ENCODE measurements at regions not wholly inside any gene's neighbourhood (a gene's known extent, or its start where the extent isn't known, plus 50 kb on each side); places are given as distances from the start of the nearest gene placed in this dataset.

DNA sequence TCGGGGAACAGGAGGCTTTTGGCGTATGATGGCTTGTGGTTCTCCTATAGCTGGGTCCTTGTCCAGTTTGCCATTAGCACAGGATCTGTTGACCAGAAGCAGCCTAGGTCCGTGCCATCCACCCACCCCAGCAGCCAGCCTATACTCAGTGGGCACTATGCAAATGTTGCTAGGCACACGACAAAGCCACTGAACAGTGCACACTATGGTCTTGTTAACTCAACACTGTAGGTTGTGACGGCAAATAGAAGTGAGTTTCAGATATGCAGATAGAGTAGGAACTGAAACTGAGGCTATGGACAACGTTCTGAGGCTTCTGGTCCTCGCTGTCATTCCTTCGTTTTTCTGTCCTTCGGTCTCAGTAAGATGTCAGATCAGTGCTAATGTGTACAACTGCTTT is 541.3 kb upstream of the TENM3 start:
- DNase-seq (ENCODE audit: low read depth, low spot score) (no peak), FAIRE-seq (no peak), ATAC-seq (peak; percentile 74)
- ChIA-PET SMC1A (ENCODE audit: uncharacterized antibody, unreplicated experiment) (no interaction called here), POLR2A (no interaction called here), RAD21 (ENCODE audit: unreplicated experiment) (no interaction called here), CTCF (no interaction called here)
- Histone ChIP-seq H3K27ac (ENCODE audit: control insufficient read depth, insufficient read depth) (no peak overlapping the region), H3K4me1 (ENCODE audit: control insufficient read depth, insufficient read depth, low read length) (no peaks in the 10 kb centered on the region), H3K36me3 (ENCODE audit: control insufficient read depth in 2 of 2, insufficient read depth in 2 of 2, low read length in 1 of 2) (no peaks in the 10 kb centered on the region), H3K9ac (ENCODE audit: control insufficient read depth, insufficient read depth, low read length) (no peak overlapping the region), H3K27me3 (replicated peaks in 1 of 2; ENCODE audit: control insufficient read depth in 2 of 2, insufficient read depth in 2 of 2, low read length in 1 of 2) (no peaks in the 10 kb centered on the region), H3K79me2 (ENCODE audit: control insufficient read depth, insufficient read depth, low read length) (no peaks in the 10 kb centered on the region), H3K4me2 (ENCODE audit: control insufficient read depth, insufficient read depth) (no peak overlapping the region), H3K9me3 (replicated peaks; ENCODE audit: control insufficient read depth, insufficient read depth, low read length) (no peaks in the 10 kb centered on the region), H4K20me1 (ENCODE audit: control insufficient read depth, insufficient read depth) (no peaks in the 10 kb centered on the region), H3K4me3 (no peak overlapping the region), H2AFZ (ENCODE audit: control insufficient read depth, low read depth, low read length) (no peak overlapping the region)
- WGBS (ENCODE audit: insufficient coverage, insufficient replicate concordance, low lambda C conversion rate, missing lambda C conversion rate) = 37% methylated on average over 9 of the region's 9 CpGs
- intact Hi-C loops (cut with micrococcal nuclease; ENCODE audit: unreplicated experiment) = no loop called here
- TF ChIP-seq, protein P1, sequence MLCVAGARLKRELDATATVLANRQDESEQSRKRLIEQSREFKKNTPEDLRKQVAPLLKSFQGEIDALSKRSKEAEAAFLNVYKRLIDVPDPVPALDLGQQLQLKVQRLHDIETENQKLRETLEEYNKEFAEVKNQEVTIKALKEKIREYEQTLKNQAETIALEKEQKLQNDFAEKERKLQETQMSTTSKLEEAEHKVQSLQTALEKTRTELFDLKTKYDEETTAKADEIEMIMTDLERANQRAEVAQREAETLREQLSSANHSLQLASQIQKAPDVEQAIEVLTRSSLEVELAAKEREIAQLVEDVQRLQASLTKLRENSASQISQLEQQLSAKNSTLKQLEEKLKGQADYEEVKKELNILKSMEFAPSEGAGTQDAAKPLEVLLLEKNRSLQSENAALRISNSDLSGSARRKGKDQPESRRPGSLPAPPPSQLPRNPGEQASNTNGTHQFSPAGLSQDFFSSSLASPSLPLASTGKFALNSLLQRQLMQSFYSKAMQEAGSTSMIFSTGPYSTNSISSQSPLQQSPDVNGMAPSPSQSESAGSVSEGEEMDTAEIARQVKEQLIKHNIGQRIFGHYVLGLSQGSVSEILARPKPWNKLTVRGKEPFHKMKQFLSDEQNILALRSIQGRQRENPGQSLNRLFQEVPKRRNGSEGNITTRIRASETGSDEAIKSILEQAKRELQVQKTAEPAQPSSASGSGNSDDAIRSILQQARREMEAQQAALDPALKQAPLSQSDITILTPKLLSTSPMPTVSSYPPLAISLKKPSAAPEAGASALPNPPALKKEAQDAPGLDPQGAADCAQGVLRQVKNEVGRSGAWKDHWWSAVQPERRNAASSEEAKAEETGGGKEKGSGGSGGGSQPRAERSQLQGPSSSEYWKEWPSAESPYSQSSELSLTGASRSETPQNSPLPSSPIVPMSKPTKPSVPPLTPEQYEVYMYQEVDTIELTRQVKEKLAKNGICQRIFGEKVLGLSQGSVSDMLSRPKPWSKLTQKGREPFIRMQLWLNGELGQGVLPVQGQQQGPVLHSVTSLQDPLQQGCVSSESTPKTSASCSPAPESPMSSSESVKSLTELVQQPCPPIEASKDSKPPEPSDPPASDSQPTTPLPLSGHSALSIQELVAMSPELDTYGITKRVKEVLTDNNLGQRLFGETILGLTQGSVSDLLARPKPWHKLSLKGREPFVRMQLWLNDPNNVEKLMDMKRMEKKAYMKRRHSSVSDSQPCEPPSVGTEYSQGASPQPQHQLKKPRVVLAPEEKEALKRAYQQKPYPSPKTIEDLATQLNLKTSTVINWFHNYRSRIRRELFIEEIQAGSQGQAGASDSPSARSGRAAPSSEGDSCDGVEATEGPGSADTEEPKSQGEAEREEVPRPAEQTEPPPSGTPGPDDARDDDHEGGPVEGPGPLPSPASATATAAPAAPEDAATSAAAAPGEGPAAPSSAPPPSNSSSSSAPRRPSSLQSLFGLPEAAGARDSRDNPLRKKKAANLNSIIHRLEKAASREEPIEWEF (IDR thresholded peaks at IDR 0.05; ENCODE audit: insufficient replicate concordance, low read depth, low read length) = no peak
- TF ChIP-seq, protein P2, sequence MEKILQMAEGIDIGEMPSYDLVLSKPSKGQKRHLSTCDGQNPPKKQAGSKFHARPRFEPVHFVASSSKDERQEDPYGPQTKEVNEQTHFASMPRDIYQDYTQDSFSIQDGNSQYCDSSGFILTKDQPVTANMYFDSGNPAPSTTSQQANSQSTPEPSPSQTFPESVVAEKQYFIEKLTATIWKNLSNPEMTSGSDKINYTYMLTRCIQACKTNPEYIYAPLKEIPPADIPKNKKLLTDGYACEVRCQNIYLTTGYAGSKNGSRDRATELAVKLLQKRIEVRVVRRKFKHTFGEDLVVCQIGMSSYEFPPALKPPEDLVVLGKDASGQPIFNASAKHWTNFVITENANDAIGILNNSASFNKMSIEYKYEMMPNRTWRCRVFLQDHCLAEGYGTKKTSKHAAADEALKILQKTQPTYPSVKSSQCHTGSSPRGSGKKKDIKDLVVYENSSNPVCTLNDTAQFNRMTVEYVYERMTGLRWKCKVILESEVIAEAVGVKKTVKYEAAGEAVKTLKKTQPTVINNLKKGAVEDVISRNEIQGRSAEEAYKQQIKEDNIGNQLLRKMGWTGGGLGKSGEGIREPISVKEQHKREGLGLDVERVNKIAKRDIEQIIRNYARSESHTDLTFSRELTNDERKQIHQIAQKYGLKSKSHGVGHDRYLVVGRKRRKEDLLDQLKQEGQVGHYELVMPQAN (conservative IDR thresholded peaks at IDR 0.05) = no peak
- peak in 1 of 2 experiments; percentile 18; a peak in 1 of 4 replicates for TF ChIP-seq BHLHE40 (IDR thresholded peaks at IDR 0.05; ENCODE audit: borderline replicate concordance in 1 of 2, low read depth in 2 of 2, low read length in 1 of 2)
- TF ChIP-seq SPI1 (IDR thresholded peaks at IDR 0.05; ENCODE audit: borderline replicate concordance, insufficient read depth, low read depth, low read length) = peak; percentile 38; the same call in 1 of the 2 replicates
- in situ Hi-C loops (cut with MboI) = no loop called here
- BruUV-seq (replicated peaks) = no TSS peak

Data from GM12878 (cell line).